HCT116 (cell line): ENCODE measurements at regions not wholly inside any gene's neighbourhood (a gene's known extent, or its start where the extent isn't known, plus 50 kb on each side); places are given as distances from the start of the nearest gene placed in this dataset.

Experiments used
- ATF3 ChIP-seq: IDR thresholded peaks from 2 replicates; pipeline ENCODE4 v1.6.1; 2012
- CTCF ChIP-seq, 3 experiments: fragments of 200-600 bp in 1 of 3; sonication (generic) in 1 of 3; IDR thresholded peaks in 2 of 3; conservative IDR thresholded peaks in 1 of 3; 2 replicates each; pipeline ENCODE4 v1.5.1; 2012 to 2017; ENCODE audit warnings: low read depth in 2 of 3, low read length in 2 of 3, antibody characterized with exemption in 1 of 3, borderline replicate concordance in 1 of 3, control low read depth in 1 of 3, mild to moderate bottlenecking in 1 of 3, mixed read lengths in 1 of 3, mixed run types in 1 of 3, moderate library complexity in 1 of 3; ENCODE audit not compliant: insufficient read depth in 1 of 3
- ELF1 ChIP-seq: IDR thresholded peaks from 2 replicates; pipeline ENCODE4 v1.6.1; 2012; ENCODE audit warnings: low read depth, borderline replicate concordance
- EZH2 ChIP-seq: fragments of 200-600 bp; sonication (generic); IDR thresholded peaks from 2 replicates; pipeline ENCODE4 v1.6.1; 2017; ENCODE audit warnings: antibody characterized with exemption, mixed run types
- EZH2phosphoT487 ChIP-seq: fragments of 200-600 bp; IDR thresholded peaks from 2 replicates; pipeline ENCODE4 v1.6.1; 2018; ENCODE audit warnings: antibody characterized with exemption, borderline replicate concordance
- MAX ChIP-seq: IDR thresholded peaks from 2 replicates; pipeline ENCODE4 v1.6.1; 2012
- POLR2A ChIP-seq: IDR thresholded peaks from 2 replicates; pipeline ENCODE4 v1.7.0; 2011; ENCODE audit warnings: borderline replicate concordance; ENCODE audit not compliant: insufficient read depth, insufficient read length; ENCODE audit errors: extremely low read depth
- RAD21 ChIP-seq: IDR thresholded peaks from 2 replicates; pipeline ENCODE4 v1.6.1; 2012; ENCODE audit warnings: low read depth, mild to moderate bottlenecking
- SIN3A ChIP-seq: IDR thresholded peaks from 2 replicates; pipeline ENCODE4 v1.6.1; 2012; ENCODE audit warnings: low read depth
- SRF ChIP-seq: IDR thresholded peaks from 2 replicates; pipeline ENCODE4 v1.6.1; 2012; ENCODE audit warnings: low read depth
- YY1 ChIP-seq: IDR thresholded peaks from 2 replicates; pipeline ENCODE4 v1.6.1; 2011; ENCODE audit warnings: low read length, low read depth, moderate library complexity, mild to moderate bottlenecking; ENCODE audit not compliant: insufficient replicate concordance; ENCODE audit errors: extremely low read depth
- ZNF274 ChIP-seq: fragments of 200-500 bp; sonication (Bioruptor generic); IDR thresholded peaks from 2 replicates; pipeline ENCODE4 v1.6.1; 2014; ENCODE audit warnings: mild to moderate bottlenecking, low read depth, low read length, inconsistent platforms

- TF ChIP-seq EZH2 (no peak), YY1 (no peak), CTCF (IDR thresholded peaks at IDR 0.05 in 2 of 3, conservative IDR thresholded peaks at IDR 0.05 in 1 of 3; ENCODE audit: borderline replicate concordance in 1 of 3, insufficient read depth in 1 of 3, low read depth in 2 of 3, low read length in 2 of 3) (no peak), SRF (no peak), EZH2phosphoT487 (no peak), POLR2A (no peak), RAD21 (no peak), SIN3A (no peak), ATF3 (no peak), ELF1 (no peak), ZNF274 (no peak), MAX (no peak)
These were observed 476.8 kb upstream of the PTGER4 start for GRCh38 chr5:40202814-40203440.
